Erythroblast (primary cell): ENCODE measurements at regions not wholly inside any gene's neighbourhood (a gene's known extent, or its start where the extent isn't known, plus 50 kb on each side); places are given as distances from the start of the nearest gene placed in this dataset.

ENCODE experiments used
- GATA1 ChIP-seq: IDR thresholded peaks from 2 replicates; pipeline ENCODE4 v1.6.1; 2011; ENCODE audit warnings: low read depth, mild to moderate bottlenecking, control low read depth, low read length, moderate library complexity
- POLR2A ChIP-seq: IDR thresholded peaks from 2 replicates; pipeline ENCODE4 v1.6.1; 2011; ENCODE audit warnings: mild to moderate bottlenecking, low read length

GRCh38 chr6:67759001-67759400 is 876.1 kb upstream of the ADGRB3 start:
- TF ChIP-seq POLR2A (no peak), GATA1 (no peak)
